PC-3 (cell line): ENCODE measurements at regions not wholly inside any gene's neighbourhood (a gene's known extent, or its start where the extent isn't known, plus 50 kb on each side); places are given as distances from the start of the nearest gene placed in this dataset.

Experiments
- EZH2 ChIP-seq: fragments of 300-600 bp; sonication (generic); IDR thresholded peaks from one replicate; pipeline ENCODE4 v1.6.1; 2017; ENCODE audit warnings: antibody characterized with exemption, mild to moderate bottlenecking, low read length; ENCODE audit not compliant: unreplicated experiment
- TF ChIP-seq, protein P1 (sequence below): fragments of 300-600 bp; sonication (generic); conservative IDR thresholded peaks from 2 replicates; pipeline ENCODE4 v1.5.1; 2017; ENCODE audit warnings: antibody characterized with exemption, low read depth, mild to moderate bottlenecking, low read length

DNA sequence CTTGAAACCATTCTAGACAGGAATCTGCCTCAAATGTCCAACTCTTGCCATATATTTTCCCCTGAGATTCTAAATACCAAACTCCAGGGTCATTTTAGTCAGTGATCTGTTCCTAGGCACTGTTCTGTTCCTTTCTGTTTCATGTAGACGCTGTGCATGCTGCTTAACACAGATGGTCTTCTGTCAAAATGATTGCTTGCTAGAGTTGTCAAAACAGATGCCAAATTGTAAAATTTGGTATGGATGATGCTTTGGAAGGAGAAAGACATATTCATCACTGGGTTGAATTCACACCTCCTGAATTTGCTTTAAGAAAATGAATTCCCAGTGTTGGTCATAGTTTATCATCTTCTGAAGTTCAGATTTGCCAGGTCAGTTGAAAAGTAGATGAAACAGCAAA, 425.9 kb downstream of the ETS1 start:
- TF ChIP-seq, protein P1, sequence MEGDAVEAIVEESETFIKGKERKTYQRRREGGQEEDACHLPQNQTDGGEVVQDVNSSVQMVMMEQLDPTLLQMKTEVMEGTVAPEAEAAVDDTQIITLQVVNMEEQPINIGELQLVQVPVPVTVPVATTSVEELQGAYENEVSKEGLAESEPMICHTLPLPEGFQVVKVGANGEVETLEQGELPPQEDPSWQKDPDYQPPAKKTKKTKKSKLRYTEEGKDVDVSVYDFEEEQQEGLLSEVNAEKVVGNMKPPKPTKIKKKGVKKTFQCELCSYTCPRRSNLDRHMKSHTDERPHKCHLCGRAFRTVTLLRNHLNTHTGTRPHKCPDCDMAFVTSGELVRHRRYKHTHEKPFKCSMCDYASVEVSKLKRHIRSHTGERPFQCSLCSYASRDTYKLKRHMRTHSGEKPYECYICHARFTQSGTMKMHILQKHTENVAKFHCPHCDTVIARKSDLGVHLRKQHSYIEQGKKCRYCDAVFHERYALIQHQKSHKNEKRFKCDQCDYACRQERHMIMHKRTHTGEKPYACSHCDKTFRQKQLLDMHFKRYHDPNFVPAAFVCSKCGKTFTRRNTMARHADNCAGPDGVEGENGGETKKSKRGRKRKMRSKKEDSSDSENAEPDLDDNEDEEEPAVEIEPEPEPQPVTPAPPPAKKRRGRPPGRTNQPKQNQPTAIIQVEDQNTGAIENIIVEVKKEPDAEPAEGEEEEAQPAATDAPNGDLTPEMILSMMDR: no peak
- TF ChIP-seq EZH2: no peak
